AG04450 (cell line): ENCODE measurements at regions not wholly inside any gene's neighbourhood (a gene's known extent, or its start where the extent isn't known, plus 50 kb on each side); places are given as distances from the start of the nearest gene placed in this dataset.

Experiments used
- CTCF ChIA-PET: fragments of 300-600, 350-600 bp; formaldehyde crosslinking; extraction: SDS; loops from one replicate; lab custom pipeline; 2022; ENCODE audit warnings: antibody characterized with exemption, inconsistent platforms; lab: Charles Lee
- POLR2A ChIA-PET: fragments of 350-600 bp; formaldehyde crosslinking; extraction: SDS; loops from one replicate; lab custom pipeline; 2021; ENCODE audit warnings: antibody characterized with exemption, inconsistent platforms; lab: Yijun Ruan, JAX
- DNase-seq: peaks from one replicate; pipeline ENCODE4 v3.0.0-alpha.2; 2011; ENCODE audit warnings: low read depth, low spot score
- H3K27ac ChIP-seq: one replicate; pipeline ENCODE4 v1.5.1; 2012; ENCODE audit warnings: low read depth, low read length, control low read depth
- H3K27me3 ChIP-seq: one replicate; pipeline ENCODE4 v1.6.0; 2012; ENCODE audit warnings: low read length; ENCODE audit not compliant: control insufficient read depth, insufficient read depth
- H3K4me3 ChIP-seq: 2 replicates; pipeline ENCODE4 v1.5.1; 2011; ENCODE audit warnings: mild to moderate bottlenecking, low read depth, low read length, control low read depth
- H3K9me3 ChIP-seq: 2 replicates; pipeline ENCODE4 v1.5.1; 2012; ENCODE audit warnings: low read length; ENCODE audit not compliant: control insufficient read depth, insufficient read depth
- TF ChIP-seq, protein P1 (sequence below): IDR thresholded peaks from 2 replicates; pipeline ENCODE4 v1.5.1; 2011; ENCODE audit warnings: low read depth, low read length, control low read depth, inconsistent platforms

DNA sequence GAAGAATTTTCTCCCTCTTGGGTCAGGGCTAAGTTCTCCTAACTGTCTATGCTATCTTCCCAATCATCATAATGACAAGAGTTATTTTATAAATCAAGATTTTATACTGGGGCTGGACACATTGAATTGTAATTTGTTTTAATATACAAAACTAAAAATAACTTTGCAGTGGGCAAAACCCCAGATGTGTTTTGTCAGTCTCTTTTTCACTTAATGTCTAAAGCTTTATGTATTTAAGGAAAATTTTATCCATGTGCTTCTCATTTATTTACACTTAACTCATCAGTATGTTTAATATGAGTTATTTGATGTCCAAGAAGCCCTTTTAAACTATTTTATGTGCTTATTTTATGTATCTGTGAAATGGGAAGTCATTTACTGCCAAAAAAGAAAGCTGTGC lies 362.8 kb upstream of the ADAMTSL1 start:
- CTCF ChIA-PET: no interaction called here
- Histone ChIP-seq H3K27me3 (no peaks in the 10 kb centered on the region), H3K27ac (no peak overlapping the region), H3K4me3 (no peak overlapping the region), H3K9me3 (no peaks in the 10 kb centered on the region)
- POLR2A ChIA-PET: no interaction called here
- TF ChIP-seq, protein P1, sequence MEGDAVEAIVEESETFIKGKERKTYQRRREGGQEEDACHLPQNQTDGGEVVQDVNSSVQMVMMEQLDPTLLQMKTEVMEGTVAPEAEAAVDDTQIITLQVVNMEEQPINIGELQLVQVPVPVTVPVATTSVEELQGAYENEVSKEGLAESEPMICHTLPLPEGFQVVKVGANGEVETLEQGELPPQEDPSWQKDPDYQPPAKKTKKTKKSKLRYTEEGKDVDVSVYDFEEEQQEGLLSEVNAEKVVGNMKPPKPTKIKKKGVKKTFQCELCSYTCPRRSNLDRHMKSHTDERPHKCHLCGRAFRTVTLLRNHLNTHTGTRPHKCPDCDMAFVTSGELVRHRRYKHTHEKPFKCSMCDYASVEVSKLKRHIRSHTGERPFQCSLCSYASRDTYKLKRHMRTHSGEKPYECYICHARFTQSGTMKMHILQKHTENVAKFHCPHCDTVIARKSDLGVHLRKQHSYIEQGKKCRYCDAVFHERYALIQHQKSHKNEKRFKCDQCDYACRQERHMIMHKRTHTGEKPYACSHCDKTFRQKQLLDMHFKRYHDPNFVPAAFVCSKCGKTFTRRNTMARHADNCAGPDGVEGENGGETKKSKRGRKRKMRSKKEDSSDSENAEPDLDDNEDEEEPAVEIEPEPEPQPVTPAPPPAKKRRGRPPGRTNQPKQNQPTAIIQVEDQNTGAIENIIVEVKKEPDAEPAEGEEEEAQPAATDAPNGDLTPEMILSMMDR: no peak
- no peak for DNase-seq

DNA sequence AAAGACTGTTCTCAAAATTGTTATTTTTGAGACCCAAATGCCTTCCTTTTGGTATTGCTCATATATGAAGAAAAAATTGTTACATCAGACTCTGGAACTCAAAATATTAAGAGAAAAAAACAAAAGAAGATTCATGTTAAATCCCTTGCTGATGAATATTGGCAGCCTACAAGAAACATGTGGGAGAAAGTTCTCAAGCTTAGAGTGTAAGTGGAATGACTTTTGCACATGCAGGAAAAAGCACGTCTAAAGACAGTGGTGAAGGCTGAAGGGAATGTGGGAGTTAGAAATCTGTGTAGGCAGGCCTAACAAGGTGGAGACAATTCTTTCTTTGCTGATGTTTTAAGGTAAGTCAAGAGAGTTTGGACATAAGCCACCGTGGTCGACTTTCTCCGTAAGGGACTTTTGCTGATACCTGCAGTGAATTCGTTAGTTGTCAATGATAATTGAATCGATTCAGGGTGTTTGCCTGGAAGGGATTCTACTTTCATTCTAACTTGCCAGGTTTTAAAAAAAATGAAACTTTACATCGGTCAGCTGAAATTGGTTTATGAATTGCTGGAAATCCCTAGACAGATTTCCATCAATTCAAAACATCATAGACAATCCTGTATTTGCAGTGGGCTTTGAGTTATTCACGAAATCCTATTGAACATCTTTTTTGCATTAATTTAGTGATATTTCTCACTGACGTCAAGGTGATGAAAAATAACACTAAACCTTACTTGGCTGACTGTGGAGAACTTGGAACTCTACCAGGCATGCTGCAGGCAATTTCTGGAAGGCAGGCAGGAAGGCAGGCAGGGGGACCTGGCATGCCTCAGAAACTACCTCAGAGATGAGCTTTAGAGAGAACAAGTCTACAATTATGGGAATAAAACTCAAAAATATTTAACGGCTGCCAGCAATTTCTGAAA lies 359.1 kb upstream of the ADAMTSL1 start:
- CTCF ChIA-PET: no interaction called here
- POLR2A ChIA-PET: no interaction called here
- Histone ChIP-seq H3K27ac (no peak overlapping the region), H3K27me3 (no peaks in the 10 kb centered on the region), H3K9me3 (no peaks in the 10 kb centered on the region), H3K4me3 (no peak overlapping the region)
- TF ChIP-seq, protein P1: no peak
- DNase-seq: no peak

DNA sequence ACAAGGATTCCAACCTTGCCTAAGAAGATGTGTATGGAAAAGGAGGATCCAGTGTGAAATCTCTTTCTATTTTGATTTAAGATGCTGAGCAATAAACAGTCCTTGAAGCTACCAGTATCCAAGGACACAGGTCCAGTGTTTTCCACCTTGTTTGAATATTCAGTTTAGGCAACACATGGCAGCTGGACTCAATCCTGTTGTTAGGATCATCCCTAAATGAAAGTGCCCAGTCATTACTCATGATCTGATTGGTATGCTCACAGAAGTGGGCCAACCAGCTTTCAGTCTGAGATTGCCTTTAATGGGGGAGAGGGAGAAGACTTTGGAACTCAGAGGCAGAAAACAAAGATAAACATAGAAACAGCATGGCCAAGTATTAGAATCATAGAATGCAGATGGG lies 355.7 kb upstream of the ADAMTSL1 start:
- no peak for DNase-seq
- no peak overlapping the region for H3K27ac ChIP-seq
- CTCF ChIA-PET: no interaction called here
- H3K9me3 ChIP-seq: no peaks in the 10 kb centered on the region
- POLR2A ChIA-PET: no interaction called here
- H3K4me3 ChIP-seq: no peak overlapping the region
- no peaks in the 10 kb centered on the region for H3K27me3 ChIP-seq
- TF ChIP-seq, protein P1: no peak

DNA sequence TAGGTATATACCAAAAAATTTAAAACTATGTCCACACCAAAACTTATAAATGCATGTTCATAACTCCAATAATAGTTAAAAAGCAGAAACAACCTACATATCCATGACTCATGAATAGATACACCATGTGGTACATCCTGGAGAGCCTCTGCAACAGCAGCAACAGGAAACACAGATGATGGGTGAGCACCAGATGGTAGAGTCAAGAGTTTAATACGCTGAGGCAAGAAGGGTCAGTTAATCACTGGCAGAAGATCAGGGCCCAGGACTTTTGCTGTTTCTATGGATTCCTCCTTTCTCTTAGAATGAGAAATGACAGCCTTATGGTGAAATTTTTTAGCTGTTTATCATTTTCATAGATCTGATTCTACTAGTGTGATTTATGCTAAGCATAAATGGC lies 351.8 kb upstream of the ADAMTSL1 start:
- Histone ChIP-seq H3K27ac (no peak overlapping the region), H3K27me3 (no peaks in the 10 kb centered on the region), H3K4me3 (no peak overlapping the region), H3K9me3 (no peaks in the 10 kb centered on the region)
- DNase-seq: no peak
- ChIA-PET POLR2A (no interaction called here), CTCF (no interaction called here)
- TF ChIP-seq, protein P1: no peak

DNA sequence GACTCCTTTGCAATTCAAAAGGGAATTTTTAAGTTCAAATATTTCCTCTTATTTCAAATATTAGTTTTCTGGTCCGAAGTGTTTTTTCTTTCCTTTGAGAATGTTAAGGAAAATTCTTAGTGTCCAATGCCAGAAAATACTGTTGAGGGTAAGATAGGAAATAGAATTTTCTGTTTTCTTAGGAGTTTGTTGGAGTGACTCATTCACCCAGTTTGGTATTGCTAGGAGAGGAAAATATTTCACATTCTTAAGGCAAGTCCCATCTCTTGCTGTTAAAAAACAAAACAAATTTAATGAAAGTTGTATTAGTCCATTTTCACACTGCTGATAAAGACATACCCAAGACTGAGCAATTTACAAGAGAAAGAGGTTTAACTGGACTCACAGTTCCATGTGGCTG lies 349.2 kb upstream of the ADAMTSL1 start:
- Histone ChIP-seq H3K9me3 (no peaks in the 10 kb centered on the region), H3K4me3 (no peak overlapping the region), H3K27ac (no peak overlapping the region), H3K27me3 (no peaks in the 10 kb centered on the region)
- ChIA-PET CTCF (no interaction called here), POLR2A (no interaction called here)
- DNase-seq: no peak
- TF ChIP-seq, protein P1: no peak
